DND-41 (cell line): ENCODE measurements at regions not wholly inside any gene's neighbourhood (a gene's known extent, or its start where the extent isn't known, plus 50 kb on each side); places are given as distances from the start of the nearest gene placed in this dataset.

Experiments
- ATAC-seq: fragments of 200-7000 bp; cut with Tn5 transposase; 3 replicates; pipeline ENCODE4 v1.9.1; 2021; ENCODE audit warnings: low read depth; ENCODE audit not compliant: insufficient read depth
- DNase-seq: peaks from one replicate; pipeline ENCODE4 v3.0.0-alpha.2; 2020
- H2AFZ ChIP-seq: 2 replicates; pipeline ENCODE4 v1.6.0; 2012; ENCODE audit warnings: low read depth, low read length
- H3K27ac ChIP-seq: 2 replicates; pipeline ENCODE4 v1.5.1; 2012; ENCODE audit warnings: low read length, inconsistent platforms
- H3K27me3 ChIP-seq: fragments of 200-600 bp; sonication (generic); 2 replicates; pipeline ENCODE4 v1.6.0; 2012; ENCODE audit warnings: low read length, mild to moderate bottlenecking, inconsistent platforms; ENCODE audit not compliant: insufficient read depth, poor library complexity
- H3K36me3 ChIP-seq: 2 replicates; pipeline ENCODE4 v1.5.1; 2012; ENCODE audit warnings: low read length, inconsistent platforms; ENCODE audit not compliant: insufficient read depth
- H3K4me1 ChIP-seq: 2 replicates; pipeline ENCODE4 v1.5.1; 2012; ENCODE audit warnings: mild to moderate bottlenecking, low read length; ENCODE audit not compliant: insufficient read depth
- H3K4me2 ChIP-seq: 2 replicates; pipeline ENCODE4 v1.6.0; 2012; ENCODE audit warnings: mild to moderate bottlenecking, moderate library complexity, low read length, inconsistent platforms; ENCODE audit not compliant: insufficient read depth
- H3K4me3 ChIP-seq, 2 experiments: fragments of 200-600 bp in 1 of 2; shearing (Covaris generic) in 1 of 2; 2 replicates each; pipeline ENCODE4 v1.5.1; 2012 to 2016; ENCODE audit warnings: inconsistent platforms in 2 of 2, low read length in 2 of 2, mild to moderate bottlenecking in 2 of 2, low read depth in 1 of 2, moderate library complexity in 1 of 2
- H3K79me2 ChIP-seq: 2 replicates; pipeline ENCODE4 v1.6.0; 2012; ENCODE audit warnings: low read length, inconsistent platforms; ENCODE audit not compliant: insufficient read depth
- H3K9ac ChIP-seq: 2 replicates; pipeline ENCODE4 v1.6.0; 2012; ENCODE audit warnings: low read depth, mild to moderate bottlenecking, inconsistent platforms, low read length, moderate library complexity
- H3K9me3 ChIP-seq: 2 replicates; pipeline ENCODE4 v1.5.1; 2012; ENCODE audit warnings: low read length, moderate library complexity, mild to moderate bottlenecking, inconsistent platforms; ENCODE audit not compliant: insufficient read depth, severe bottlenecking
- H4K20me1 ChIP-seq: 2 replicates; pipeline ENCODE4 v1.6.0; 2012; ENCODE audit warnings: low read length; ENCODE audit not compliant: insufficient read depth
- CTCF ChIP-seq: IDR thresholded peaks from 2 replicates; pipeline ENCODE4 v1.5.1; 2012; ENCODE audit warnings: borderline replicate concordance, low read length, moderate library complexity, mild to moderate bottlenecking; ENCODE audit not compliant: poor library complexity, severe bottlenecking; ENCODE audit errors: extremely low read depth
- EZH2 ChIP-seq: IDR thresholded peaks from 3 replicates; pipeline ENCODE4 v1.6.1; 2012; ENCODE audit warnings: borderline replicate concordance, low read depth, mild to moderate bottlenecking, moderate library complexity, low read length, inconsistent platforms; ENCODE audit not compliant: severe bottlenecking

- Histone ChIP-seq H3K27me3 (peaks cover 5% of the 10 kb centered on the region), H3K9ac (no peak overlapping the region), H2AFZ (no peak overlapping the region), H3K9me3 (no peaks in the 10 kb centered on the region), H3K4me1 (no peaks in the 10 kb centered on the region), H3K4me2 (no peak overlapping the region), H3K4me3 (no peak overlapping the region), H3K36me3 (no peaks in the 10 kb centered on the region), H3K27ac (no peak overlapping the region), H4K20me1 (no peaks in the 10 kb centered on the region), H3K79me2 (no peaks in the 10 kb centered on the region)
- DNase-seq, result no peak
- no peak for ATAC-seq
- TF ChIP-seq EZH2 (no peak), CTCF (no peak)
These were observed 66.6 kb downstream of the RPL27A start for GRCh38 chr11:8749202-8749601.

GRCh38 chr11:8754241-8754640, 71.6 kb downstream of the RPL27A start:
- DNase-seq (no peak), ATAC-seq (no peak)
- Histone ChIP-seq H3K9ac (no peak overlapping the region), H4K20me1 (no peaks in the 10 kb centered on the region), H3K4me2 (no peak overlapping the region), H3K79me2 (no peaks in the 10 kb centered on the region), H2AFZ (no peak overlapping the region), H3K36me3 (no peaks in the 10 kb centered on the region), H3K4me3 (no peak overlapping the region), H3K9me3 (no peaks in the 10 kb centered on the region), H3K27me3 (peaks cover 5% of the 10 kb centered on the region), H3K4me1 (no peaks in the 10 kb centered on the region), H3K27ac (no peak overlapping the region)
- no peak for TF ChIP-seq EZH2

GRCh38 chr11:8756201-8756600, 73.6 kb downstream of the RPL27A start:
- Histone ChIP-seq H4K20me1 (no peaks in the 10 kb centered on the region), H3K4me1 (no peaks in the 10 kb centered on the region), H3K79me2 (no peaks in the 10 kb centered on the region), H3K4me2 (no peak overlapping the region), H3K27me3 (peaks cover 11% of the 10 kb centered on the region), H3K36me3 (no peaks in the 10 kb centered on the region), H3K27ac (no peak overlapping the region), H3K9ac (no peak overlapping the region), H3K4me3 (no peak overlapping the region), H2AFZ (no peak overlapping the region), H3K9me3 (no peaks in the 10 kb centered on the region)
- TF ChIP-seq EZH2 (no peak), CTCF (no peak)
- DNase-seq (no peak), ATAC-seq (no peak)

- TF ChIP-seq EZH2 (no peak), CTCF (no peak)
- Histone ChIP-seq H3K9ac (no peak overlapping the region), H3K36me3 (no peaks in the 10 kb centered on the region), H3K27me3 (peaks cover 16% of the 10 kb centered on the region), H3K27ac (no peak overlapping the region), H2AFZ (no peak overlapping the region), H3K9me3 (no peaks in the 10 kb centered on the region), H4K20me1 (no peaks in the 10 kb centered on the region), H3K79me2 (no peaks in the 10 kb centered on the region), H3K4me1 (no peaks in the 10 kb centered on the region), H3K4me2 (no peak overlapping the region), H3K4me3 (no peak overlapping the region)
- no peak for ATAC-seq
- DNase-seq, result no peak
These were observed 74.5 kb downstream of the RPL27A start for GRCh38 chr11:8757047-8757446.
